Heart left ventricle (tissue), 16 donors: ENCODE measurements at regions not wholly inside any gene's neighbourhood (a gene's known extent, or its start where the extent isn't known, plus 50 kb on each side); places are given as distances from the start of the nearest gene placed in this dataset.

Source experiments
- ATAC-seq, 4 donors: fragments of 200-7000 bp; cut with Tn5 transposase; one replicate each; pipeline ENCODE4 v1.9.1; 2020 to 2022; ENCODE audit warnings: moderate library complexity in 4 of 4, mild to moderate bottlenecking in 3 of 4, moderate number of reproducible peaks in 1 of 4
- DNase-seq, 5 donors: peaks; one replicate each; pipeline ENCODE4 v3.0.0-alpha.2; 2020
- H3K27ac ChIP-seq, 12 donors: fragments of 200-600 bp; sonication (generic) in 4 of 12; one replicate each; pipeline versions ENCODE4 v1.5.0 to v1.8.0; 2016 to 2022; ENCODE audit warnings: mild to moderate bottlenecking in 2 of 12
- H3K27me3 ChIP-seq, 9 donors: fragments of 200-600 bp; sonication (generic) in 2 of 9; one replicate each; pipeline versions ENCODE4 v1.5.1 to v1.8.0; 2016 to 2022; ENCODE audit warnings: mild to moderate bottlenecking in 3 of 9
- H3K36me3 ChIP-seq, 9 donors: fragments of 200-600 bp; sonication (generic) in 2 of 9; one replicate each; pipeline versions ENCODE4 v1.5.0 to v1.8.0; 2018 to 2022; ENCODE audit warnings: mild to moderate bottlenecking in 2 of 9
- H3K4me1 ChIP-seq, 12 donors: fragments of 200-600 bp; sonication (generic) in 4 of 12; one replicate each; pipeline versions ENCODE4 v1.5.0 to v1.8.0; 2016 to 2022; ENCODE audit warnings: mild to moderate bottlenecking in 3 of 12
- H3K4me3 ChIP-seq, 12 donors: fragments of 200-600 bp; sonication (generic) in 4 of 12; one replicate each; pipeline versions ENCODE4 v1.5.0 to v1.8.0; 2017 to 2022; ENCODE audit warnings: mild to moderate bottlenecking in 9 of 12, moderate library complexity in 4 of 12
- H3K9me3 ChIP-seq, 12 donors: fragments of 200-600 bp; sonication (generic) in 4 of 12; one replicate each; pipeline versions ENCODE4 v1.5.0 to v1.8.0; 2016 to 2022; ENCODE audit warnings: mild to moderate bottlenecking in 1 of 12
- POLR2A ChIP-seq, 2 donors: fragments of 450-650 bp; IDR thresholded peaks; one replicate each; pipeline ENCODE4 v1.6.1; 2017; ENCODE audit warnings: antibody characterized with exemption in 2 of 2, mild to moderate bottlenecking in 2 of 2, moderate library complexity in 2 of 2
- WGBS, 4 donors: extraction: QIAGEN DNeasy Blood & Tissue Kit in 2 of 4; methylation state at CpG; one replicate each; pipeline versions ENCODE4 v1.1.5 to v1.1.7; 2013 to 2018; 5-methylcytosine and 5-hydroxymethylcytosine counted together
- intact Hi-C, 10 donors: fragments of 100-400 bp; cut with DNase I; formaldehyde crosslinking; loops; one replicate each; pipeline versions ENCODE4 v1.11.1 to v1.14.2; 2022
- TF ChIP-seq, protein P1 (sequence below), 12 donors: fragments of 200-600 bp; sonication (generic) in 4 of 12; IDR thresholded peaks; one replicate each; pipeline versions ENCODE4 v1.5.0 to v1.8.0; 2018 to 2022; ENCODE audit warnings: antibody characterized with exemption in 12 of 12, mild to moderate bottlenecking in 5 of 12
- donor health status: ischemic (EF 13 %, LVEDD 7.1; RV severe dilation, severe dysfunction).
- donor health status: healthy with polysubstance abuse.
- donor health status: DM: no; HTN: yes; CAD: no.
- donor health status: DM: no; HTN: no; CAD: no.
- donor health status: ischemic (EF 25% LVEDD 6.9; RV normal size, moderate dysfunction).
- donor health status: ischemic (EF 25% LVEDD 5.7; RV mildly dilated, moderate dysfunction).
- donor health status: healthy.
- donor health status: DM: yes; HTN: yes; CAD: no.
- donor health status: ischemic (EF 35%, LVEDD 5.7; RV mildly dilated, moderate dysfunction).
- donor health status: nonischemic (EF 11% LVEDD 7.7; RV severe dilation, severe dysfunction).
- donor health status: DM: yes; HTN: yes; CAD: no.
- donor health status: PGD.
- donor health status: ischemic (EF 29% LVEDD 5.4; RV normal size, mild dysfunction).
- donor health status: nonischemic (EF 23%, LVEDD 6.1; RV moderate dilation, normal function).

DNA sequence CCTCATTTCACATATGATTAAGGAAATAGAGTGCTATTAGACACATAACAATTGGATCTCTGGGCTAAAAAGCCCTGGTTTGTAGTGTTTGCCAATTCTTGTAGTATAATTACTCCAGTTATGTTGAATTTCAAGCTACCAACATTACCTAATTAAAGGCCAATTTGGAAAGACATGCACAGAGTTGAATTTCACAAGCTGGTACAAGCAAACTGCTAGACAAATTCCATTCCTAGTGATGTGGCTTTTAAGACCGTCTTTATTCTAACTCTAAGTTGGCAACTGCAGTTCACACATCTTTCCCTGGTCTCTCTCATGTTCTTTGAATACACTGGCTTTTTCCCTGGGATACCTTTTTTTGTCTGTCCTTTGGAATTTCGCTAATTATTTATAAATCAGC, 384.1 kb upstream of the CNTNAP2 start:
- no peak overlapping the region for H3K4me3 ChIP-seq
- intact Hi-C loops = no loop called here

DNA sequence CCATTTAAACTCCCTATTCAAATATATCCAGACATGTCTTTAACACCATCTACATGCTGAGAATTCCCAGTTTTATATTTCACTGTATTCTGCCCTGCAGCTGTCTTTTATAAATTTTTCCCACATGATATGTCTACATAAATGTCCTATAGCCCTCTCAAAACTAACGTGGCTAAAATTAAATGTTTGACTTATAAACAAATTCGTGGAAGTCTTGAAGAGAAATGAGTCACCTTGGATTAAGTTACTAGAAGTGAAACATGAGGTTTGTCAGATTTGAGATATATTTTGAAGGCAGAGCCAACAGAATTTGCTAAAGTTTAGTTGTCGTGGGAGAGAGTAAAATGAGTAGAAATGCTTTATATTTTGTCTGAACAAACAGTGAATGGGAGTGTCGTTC, 386.9 kb upstream of the CNTNAP2 start:
- intact Hi-C loops = no loop called here
- DNase-seq (no peak), ATAC-seq (no peak)
- no peak overlapping the region for H3K4me3 ChIP-seq
- H3K36me3 ChIP-seq = no peaks in the 10 kb centered on the region
- whole genome bisulfite sequencing, 4 donors = 51 to 60% (median 55%) methylated on average over 4 of the region's 4 CpGs
- TF ChIP-seq, protein P1, sequence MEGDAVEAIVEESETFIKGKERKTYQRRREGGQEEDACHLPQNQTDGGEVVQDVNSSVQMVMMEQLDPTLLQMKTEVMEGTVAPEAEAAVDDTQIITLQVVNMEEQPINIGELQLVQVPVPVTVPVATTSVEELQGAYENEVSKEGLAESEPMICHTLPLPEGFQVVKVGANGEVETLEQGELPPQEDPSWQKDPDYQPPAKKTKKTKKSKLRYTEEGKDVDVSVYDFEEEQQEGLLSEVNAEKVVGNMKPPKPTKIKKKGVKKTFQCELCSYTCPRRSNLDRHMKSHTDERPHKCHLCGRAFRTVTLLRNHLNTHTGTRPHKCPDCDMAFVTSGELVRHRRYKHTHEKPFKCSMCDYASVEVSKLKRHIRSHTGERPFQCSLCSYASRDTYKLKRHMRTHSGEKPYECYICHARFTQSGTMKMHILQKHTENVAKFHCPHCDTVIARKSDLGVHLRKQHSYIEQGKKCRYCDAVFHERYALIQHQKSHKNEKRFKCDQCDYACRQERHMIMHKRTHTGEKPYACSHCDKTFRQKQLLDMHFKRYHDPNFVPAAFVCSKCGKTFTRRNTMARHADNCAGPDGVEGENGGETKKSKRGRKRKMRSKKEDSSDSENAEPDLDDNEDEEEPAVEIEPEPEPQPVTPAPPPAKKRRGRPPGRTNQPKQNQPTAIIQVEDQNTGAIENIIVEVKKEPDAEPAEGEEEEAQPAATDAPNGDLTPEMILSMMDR (IDR thresholded peaks at IDR 0.05) = no peak
- TF ChIP-seq POLR2A (IDR thresholded peaks at IDR 0.05) = no peak
- no peaks in the 10 kb centered on the region for H3K4me1 ChIP-seq
- peaks cover 0 to 2% (median 0%) of the 10 kb centered on the region in 12 donors for H3K9me3 ChIP-seq
- H3K27ac ChIP-seq = no peak overlapping the region
- H3K27me3 ChIP-seq = no peaks in the 10 kb centered on the region

More for the DNA sequence above, 384.1 kb upstream of the CNTNAP2 start:
- no peaks in the 10 kb centered on the region for H3K4me1 ChIP-seq
- WGBS, 4 donors = 45 to 60% (median 51%) methylated on average over 2 of the region's 2 CpGs
- DNase-seq (no peak), ATAC-seq (no peak)
- no peak overlapping the region for H3K27ac ChIP-seq
- TF ChIP-seq, protein P1 (IDR thresholded peaks at IDR 0.05) = no peak
- TF ChIP-seq POLR2A (IDR thresholded peaks at IDR 0.05) = no peak
- H3K27me3 ChIP-seq = no peaks in the 10 kb centered on the region
- no peaks in the 10 kb centered on the region for H3K36me3 ChIP-seq
- peaks cover 0 to 4% (median 0%) of the 10 kb centered on the region in 12 donors for H3K9me3 ChIP-seq

DNA sequence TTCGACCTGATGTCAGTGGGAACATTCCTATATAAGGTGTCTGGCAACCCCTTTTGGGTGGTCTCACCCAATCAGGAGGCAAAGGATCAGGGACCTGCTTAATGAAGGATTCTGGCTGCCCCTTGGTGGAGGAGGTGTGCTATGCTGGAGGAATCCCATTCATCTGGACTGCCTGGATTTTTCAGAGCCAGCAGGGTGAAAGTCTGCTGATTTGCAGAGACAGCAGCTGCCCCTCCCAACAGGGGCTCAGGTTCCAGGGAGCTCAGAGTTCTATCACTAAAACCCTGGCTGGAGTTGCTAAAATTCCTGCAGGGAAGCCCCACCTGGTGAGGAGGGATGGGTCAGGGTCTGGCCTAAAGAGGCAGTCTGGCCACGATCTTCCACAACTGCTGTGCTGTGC, 398.5 kb upstream of the CNTNAP2 start:
- TF ChIP-seq, protein P1 (IDR thresholded peaks at IDR 0.05) = no peak
- no peak for TF ChIP-seq POLR2A (IDR thresholded peaks at IDR 0.05)
- Histone ChIP-seq H3K36me3 (no peaks in the 10 kb centered on the region), H3K27ac (no peak overlapping the region), H3K9me3 (peaks cover 0 to 2% (median 0%) of the 10 kb centered on the region in 12 donors), H3K27me3 (no peaks in the 10 kb centered on the region), H3K4me1 (no peaks in the 10 kb centered on the region), H3K4me3 (no peak overlapping the region)
- DNase-seq = no peak
- intact Hi-C loops = no loop called here
- ATAC-seq = no peak
- 29 to 44% (median 38%) methylated on average over 1 to 2 of the region's 2 CpGs for WGBS, 4 donors

DNA sequence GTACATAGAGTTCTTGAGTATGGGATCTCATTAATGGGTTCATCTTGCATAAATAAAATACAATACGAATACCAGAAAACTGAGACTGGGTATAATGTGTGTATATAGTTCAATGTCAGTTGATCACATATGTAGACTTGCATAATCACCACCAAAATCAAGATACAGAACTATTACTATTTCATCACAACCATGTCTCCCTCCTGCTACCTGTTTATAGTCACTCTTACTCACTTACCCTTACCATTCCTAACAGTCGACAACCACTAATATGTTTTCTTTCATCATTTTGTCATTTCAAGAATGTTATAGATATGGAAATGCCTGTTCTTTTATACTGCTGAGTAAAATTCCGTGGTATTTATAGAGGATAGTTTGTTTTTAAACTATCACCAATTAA, 416.1 kb upstream of the CNTNAP2 start:
- intact Hi-C loops = no loop called here
- TF ChIP-seq, protein P1 (IDR thresholded peaks at IDR 0.05) = no peak
- DNase-seq (no peak), ATAC-seq (no peak)
- Histone ChIP-seq H3K36me3 (no peaks in the 10 kb centered on the region), H3K4me3 (no peak overlapping the region), H3K4me1 (no peaks in the 10 kb centered on the region), H3K27ac (no peak overlapping the region), H3K27me3 (no peaks in the 10 kb centered on the region), H3K9me3 (no peaks in the 10 kb centered on the region)
- WGBS, 4 donors = 62 to 68% (median 68%) methylated on average over 3 of the region's 3 CpGs
